ENCODE measurements at regions not wholly inside any gene's neighbourhood (a gene's known extent, or its start where the extent isn't known, plus 50 kb on each side); places are given as distances from the start of the nearest gene placed in this dataset.

- peaks cover 29 to 79% (median 60%) of the 10 kb centered on the region in 4 experiments for H3K27me3 ChIP-seq (replicated peaks in 1 of 4; ENCODE audit: control insufficient read depth in 3 of 4, extremely low read depth in 1 of 4, insufficient read depth in 3 of 4, low read length in 3 of 4)
- H3K23me2 ChIP-seq (ENCODE audit: low read depth, low read length), result peaks cover 8% of the 10 kb centered on the region; the same call in 1 of the 2 replicates
- TF ChIP-seq CBX8 (IDR thresholded peaks at IDR 0.05; ENCODE audit: borderline replicate concordance, low read depth, low read length) (no peak), KDM4A (IDR thresholded peaks at IDR 0.05; ENCODE audit: low read depth, low read length, severe bottlenecking) (no peak), SP4 (IDR thresholded peaks at IDR 0.05; ENCODE audit: low read length) (no peak), TAF7 (optimal IDR thresholded peaks at IDR 0.05; ENCODE audit: borderline replicate concordance, low read depth, low read length) (no peak), EP300 (IDR thresholded peaks at IDR 0.05; ENCODE audit: borderline replicate concordance in 1 of 2, low read depth in 2 of 2, low read length in 2 of 2) (no peak)
These were observed 331.6 kb upstream of the F9 start for GRCh38 chrX:139198936-139199335.

More at GRCh38 chrX:139198936-139199335, 331.6 kb upstream of the F9 start:
- no peak overlapping the region for H2BK12ac ChIP-seq (ENCODE audit: low read depth, low read length)
- H3K14ac ChIP-seq (ENCODE audit: insufficient read length), result no peak overlapping the region
- no peak overlapping the region for H3K4me3 ChIP-seq (ENCODE audit: extremely low read depth in 1 of 4, insufficient read depth in 2 of 4, low read depth in 3 of 4, low read length in 4 of 4)
- no peak overlapping the region for H3K23ac ChIP-seq (ENCODE audit: insufficient read length)
- H3K56ac ChIP-seq (replicated peaks; ENCODE audit: insufficient read length, low read depth, low read length), result no peak overlapping the region
- H3K79me1 ChIP-seq (ENCODE audit: low read depth, low read length), result no peaks in the 10 kb centered on the region
- no peak overlapping the region for H2AK5ac ChIP-seq (ENCODE audit: low read depth, low read length)
- no peak overlapping the region for H4K5ac ChIP-seq (ENCODE audit: insufficient read length, low read depth, low read length)
- no peak overlapping the region for H2BK5ac ChIP-seq (ENCODE audit: low read depth, low read length)
- DNase-seq (ENCODE audit: low read depth in 1 of 2, low spot score in 2 of 2) (no peak), FAIRE-seq (no peak)
- CTCF ChIA-PET (ENCODE audit: partially characterized antibody), result no interaction called here
- H4K91ac ChIP-seq (replicated peaks; ENCODE audit: insufficient read length, low read length), result no peak overlapping the region
- H3K9ac ChIP-seq (replicated peaks in 1 of 4; ENCODE audit: extremely low read depth in 1 of 4, low read depth in 3 of 4, low read length in 3 of 4), result no peak overlapping the region
- no peaks in the 10 kb centered on the region for H3K36me3 ChIP-seq (ENCODE audit: control insufficient read depth in 2 of 4, insufficient read depth in 4 of 4, low read length in 3 of 4)
- H2BK20ac ChIP-seq (ENCODE audit: low read length), result no peak overlapping the region
- H3K18ac ChIP-seq (ENCODE audit: extremely low read depth, low read length), result no peak overlapping the region
- H2BK120ac ChIP-seq (replicated peaks; ENCODE audit: low read depth, low read length), result no peak overlapping the region
- H4K20me1 ChIP-seq (replicated peaks in 1 of 2; ENCODE audit: control insufficient read depth in 1 of 2, insufficient read depth in 2 of 2, low read length in 2 of 2), result peaks cover 0 to 5% of the 10 kb centered on the region in 2 experiments
- no peak overlapping the region for H3K4me2 ChIP-seq (ENCODE audit: insufficient read depth in 1 of 2, low read depth in 2 of 2, low read length in 2 of 2)
- H3K27ac ChIP-seq (ENCODE audit: low read depth, low read length), result no peak overlapping the region
- H2AFZ ChIP-seq (ENCODE audit: low read length), result no peak overlapping the region
- no peaks in the 10 kb centered on the region for H3K9me3 ChIP-seq (ENCODE audit: insufficient read depth in 2 of 2, low read depth in 1 of 2, low read length in 1 of 2)
- H3K79me2 ChIP-seq (ENCODE audit: control insufficient read depth in 1 of 2, insufficient read depth in 2 of 2, low read length in 2 of 2), result no peaks in the 10 kb centered on the region
- H3K4me1 ChIP-seq (replicated peaks in 1 of 4; ENCODE audit: control insufficient read depth in 3 of 4, insufficient read depth in 4 of 4, low read length in 3 of 4), result peaks cover 0 to 2% (median 0%) of the 10 kb centered on the region in 4 experiments; a peak in 2 of 7 replicates
- POLR2A ChIA-PET (ENCODE audit: partially characterized antibody), result no interaction called here
- H2BK15ac ChIP-seq (ENCODE audit: low read length), result no peak overlapping the region
- H3K4ac ChIP-seq (replicated peaks; ENCODE audit: insufficient read length, low read depth, low read length), result no peak overlapping the region
- no peak overlapping the region for H4K8ac ChIP-seq (ENCODE audit: extremely low read depth, insufficient read depth, low read length)
